ENCODE measurements at regions not wholly inside any gene's neighbourhood (a gene's known extent, or its start where the extent isn't known, plus 50 kb on each side); places are given as distances from the start of the nearest gene placed in this dataset.

DNA sequence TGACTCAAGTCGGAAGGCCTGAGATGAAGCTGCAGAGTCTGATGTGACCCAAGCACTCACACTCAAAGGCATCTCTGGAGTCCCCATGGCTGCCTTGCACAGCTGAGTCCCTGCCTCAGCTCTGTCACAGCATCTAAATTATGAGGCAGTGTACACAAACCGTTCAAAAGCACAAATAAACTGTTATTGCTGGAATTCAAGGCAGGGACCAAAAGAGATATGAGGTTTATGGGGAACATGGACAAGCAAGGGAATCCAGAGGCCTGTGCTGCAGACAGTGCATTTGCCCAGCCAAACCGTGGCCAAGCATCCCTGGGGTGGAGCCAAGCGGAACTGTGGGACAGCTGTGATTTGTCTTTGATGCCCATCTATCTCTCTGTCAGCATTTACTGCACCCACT is 91.3 kb downstream of the RPS29 start (continued):
- TF ChIP-seq, protein P1, sequence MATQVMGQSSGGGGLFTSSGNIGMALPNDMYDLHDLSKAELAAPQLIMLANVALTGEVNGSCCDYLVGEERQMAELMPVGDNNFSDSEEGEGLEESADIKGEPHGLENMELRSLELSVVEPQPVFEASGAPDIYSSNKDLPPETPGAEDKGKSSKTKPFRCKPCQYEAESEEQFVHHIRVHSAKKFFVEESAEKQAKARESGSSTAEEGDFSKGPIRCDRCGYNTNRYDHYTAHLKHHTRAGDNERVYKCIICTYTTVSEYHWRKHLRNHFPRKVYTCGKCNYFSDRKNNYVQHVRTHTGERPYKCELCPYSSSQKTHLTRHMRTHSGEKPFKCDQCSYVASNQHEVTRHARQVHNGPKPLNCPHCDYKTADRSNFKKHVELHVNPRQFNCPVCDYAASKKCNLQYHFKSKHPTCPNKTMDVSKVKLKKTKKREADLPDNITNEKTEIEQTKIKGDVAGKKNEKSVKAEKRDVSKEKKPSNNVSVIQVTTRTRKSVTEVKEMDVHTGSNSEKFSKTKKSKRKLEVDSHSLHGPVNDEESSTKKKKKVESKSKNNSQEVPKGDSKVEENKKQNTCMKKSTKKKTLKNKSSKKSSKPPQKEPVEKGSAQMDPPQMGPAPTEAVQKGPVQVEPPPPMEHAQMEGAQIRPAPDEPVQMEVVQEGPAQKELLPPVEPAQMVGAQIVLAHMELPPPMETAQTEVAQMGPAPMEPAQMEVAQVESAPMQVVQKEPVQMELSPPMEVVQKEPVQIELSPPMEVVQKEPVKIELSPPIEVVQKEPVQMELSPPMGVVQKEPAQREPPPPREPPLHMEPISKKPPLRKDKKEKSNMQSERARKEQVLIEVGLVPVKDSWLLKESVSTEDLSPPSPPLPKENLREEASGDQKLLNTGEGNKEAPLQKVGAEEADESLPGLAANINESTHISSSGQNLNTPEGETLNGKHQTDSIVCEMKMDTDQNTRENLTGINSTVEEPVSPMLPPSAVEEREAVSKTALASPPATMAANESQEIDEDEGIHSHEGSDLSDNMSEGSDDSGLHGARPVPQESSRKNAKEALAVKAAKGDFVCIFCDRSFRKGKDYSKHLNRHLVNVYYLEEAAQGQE (IDR thresholded peaks at IDR 0.05; ENCODE audit: low read depth, low read length): no peak
- TF ChIP-seq MEF2A (IDR thresholded peaks at IDR 0.05; ENCODE audit: borderline replicate concordance, low read depth): no peak
- TF ChIP-seq, protein P2, sequence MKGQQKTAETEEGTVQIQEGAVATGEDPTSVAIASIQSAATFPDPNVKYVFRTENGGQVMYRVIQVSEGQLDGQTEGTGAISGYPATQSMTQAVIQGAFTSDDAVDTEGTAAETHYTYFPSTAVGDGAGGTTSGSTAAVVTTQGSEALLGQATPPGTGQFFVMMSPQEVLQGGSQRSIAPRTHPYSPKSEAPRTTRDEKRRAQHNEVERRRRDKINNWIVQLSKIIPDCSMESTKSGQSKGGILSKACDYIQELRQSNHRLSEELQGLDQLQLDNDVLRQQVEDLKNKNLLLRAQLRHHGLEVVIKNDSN (IDR thresholded peaks at IDR 0.05; ENCODE audit: borderline replicate concordance, low read depth): no peak

DNA sequence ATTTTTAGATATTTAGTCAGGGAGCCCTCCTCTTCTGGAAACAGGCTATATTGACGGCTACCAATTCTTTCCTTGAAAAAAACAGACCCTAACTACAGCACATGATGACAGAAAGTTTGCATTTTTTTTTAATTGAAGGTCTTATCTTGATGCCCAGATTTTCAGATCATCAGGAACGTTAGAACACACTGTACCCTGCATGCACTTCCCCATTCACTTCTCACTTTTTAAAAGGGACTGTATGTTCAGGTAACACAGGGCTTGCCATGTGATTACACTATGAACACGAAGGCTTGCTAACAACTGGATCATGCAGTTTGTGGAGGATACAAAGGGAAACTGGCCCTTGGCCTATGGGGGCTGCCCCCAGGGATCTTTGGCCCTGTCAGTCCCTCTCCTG is 92.6 kb downstream of the RPS29 start:
- Histone ChIP-seq H3K27ac (ENCODE audit: low read depth in 2 of 2, low read length in 1 of 2) (no peak overlapping the region), H3K9ac (no peak overlapping the region), H3K36me3 (replicated peaks in 1 of 2; ENCODE audit: control insufficient read depth in 1 of 2, insufficient read depth in 2 of 2, low read length in 1 of 2) (no peaks in the 10 kb centered on the region), H3K9me3 (no peaks in the 10 kb centered on the region), H3K4me1 (ENCODE audit: control insufficient read depth in 1 of 2, insufficient read depth in 2 of 2, low read depth in 1 of 2, low read length in 1 of 2) (no peaks in the 10 kb centered on the region), H3K4me2 (no peak overlapping the region), H4K20me1 (ENCODE audit: insufficient read depth) (no peaks in the 10 kb centered on the region), H3F3A (replicated peaks; ENCODE audit: insufficient read depth) (no peaks in the 10 kb centered on the region), H3K4me3 (ENCODE audit: low read depth in 2 of 2, low read length in 1 of 2) (no peak overlapping the region), H3K9me2 (no peaks in the 10 kb centered on the region), H3K27me3 (ENCODE audit: insufficient read depth) (peaks cover 7% of the 10 kb centered on the region; the same call in 1 of the 2 replicates), H3K79me2 (ENCODE audit: insufficient read depth) (no peaks in the 10 kb centered on the region), H2AFZ (ENCODE audit: low read depth) (no peak overlapping the region)
- CTCF ChIA-PET: interaction anchor here (1.0 to 1.4 kb wide), 2 partner anchors 9 to 53 kb away, joined by 3 to 4 read pairs; no protein-coding TSS in a partner anchor
- DNase-seq: no peak
- 14% methylated on average over 3 of the region's 3 CpGs for WGBS (ENCODE audit: low lambda C conversion rate)
- TF ChIP-seq RFX5 (IDR thresholded peaks at IDR 0.05; ENCODE audit: low read length): no peak
- no peak for TF ChIP-seq TCF12 (IDR thresholded peaks at IDR 0.05)
- no peak for TF ChIP-seq TEAD4 (IDR thresholded peaks at IDR 0.05; ENCODE audit: borderline replicate concordance, insufficient read depth)
- no peak for TF ChIP-seq RXRA (IDR thresholded peaks at IDR 0.05; ENCODE audit: borderline replicate concordance, low read depth)
- no peak for TF ChIP-seq ELF1 (IDR thresholded peaks at IDR 0.05)
- POLR2A ChIA-PET: no interaction called here

DNA sequence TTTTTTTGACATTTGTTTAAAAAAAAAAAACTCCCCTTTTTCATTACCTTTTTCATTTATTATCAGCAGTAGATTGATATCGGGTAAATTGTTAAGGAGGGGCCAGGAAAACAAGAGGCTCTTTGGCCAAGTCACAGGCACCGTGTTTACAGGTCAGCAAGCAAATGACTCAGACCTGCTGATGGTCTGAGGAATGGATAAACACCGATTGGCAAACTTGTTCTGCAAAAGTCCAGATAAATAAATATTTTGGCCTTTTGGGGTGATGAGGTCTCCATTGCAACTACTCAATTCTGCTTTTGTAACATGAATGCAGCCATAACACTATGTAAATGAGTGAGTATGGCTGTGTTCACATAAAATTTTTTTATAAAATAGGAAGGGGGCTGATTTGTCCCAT is 94.0 kb downstream of the RPS29 start:
- no peaks in the 10 kb centered on the region for H3K9me2 ChIP-seq
- H3F3A ChIP-seq (replicated peaks; ENCODE audit: insufficient read depth): no peaks in the 10 kb centered on the region
- no peak overlapping the region for H3K9ac ChIP-seq
- H3K36me3 ChIP-seq (replicated peaks in 1 of 2; ENCODE audit: control insufficient read depth in 1 of 2, insufficient read depth in 2 of 2, low read length in 1 of 2): no peaks in the 10 kb centered on the region
- POLR2A ChIA-PET: no interaction called here
- no peak overlapping the region for H3K4me2 ChIP-seq
- H3K9me3 ChIP-seq: no peaks in the 10 kb centered on the region
- H3K79me2 ChIP-seq (ENCODE audit: insufficient read depth): no peaks in the 10 kb centered on the region
- no peak overlapping the region for H3K4me3 ChIP-seq (ENCODE audit: low read depth in 2 of 2, low read length in 1 of 2)
- CTCF ChIA-PET: no interaction called here
- peaks cover 7% of the 10 kb centered on the region; the same call in 1 of the 2 replicates for H3K27me3 ChIP-seq (ENCODE audit: insufficient read depth)
- H3K27ac ChIP-seq (ENCODE audit: low read depth in 2 of 2, low read length in 1 of 2): no peak overlapping the region
- H4K20me1 ChIP-seq (ENCODE audit: insufficient read depth): no peaks in the 10 kb centered on the region
- WGBS (ENCODE audit: low lambda C conversion rate): 43% methylated on average over 3 of the region's 3 CpGs
- H2AFZ ChIP-seq (ENCODE audit: low read depth): no peak overlapping the region
- no peaks in the 10 kb centered on the region for H3K4me1 ChIP-seq (ENCODE audit: control insufficient read depth in 1 of 2, insufficient read depth in 2 of 2, low read depth in 1 of 2, low read length in 1 of 2)
- no peak for DNase-seq
- TF ChIP-seq, protein P3, sequence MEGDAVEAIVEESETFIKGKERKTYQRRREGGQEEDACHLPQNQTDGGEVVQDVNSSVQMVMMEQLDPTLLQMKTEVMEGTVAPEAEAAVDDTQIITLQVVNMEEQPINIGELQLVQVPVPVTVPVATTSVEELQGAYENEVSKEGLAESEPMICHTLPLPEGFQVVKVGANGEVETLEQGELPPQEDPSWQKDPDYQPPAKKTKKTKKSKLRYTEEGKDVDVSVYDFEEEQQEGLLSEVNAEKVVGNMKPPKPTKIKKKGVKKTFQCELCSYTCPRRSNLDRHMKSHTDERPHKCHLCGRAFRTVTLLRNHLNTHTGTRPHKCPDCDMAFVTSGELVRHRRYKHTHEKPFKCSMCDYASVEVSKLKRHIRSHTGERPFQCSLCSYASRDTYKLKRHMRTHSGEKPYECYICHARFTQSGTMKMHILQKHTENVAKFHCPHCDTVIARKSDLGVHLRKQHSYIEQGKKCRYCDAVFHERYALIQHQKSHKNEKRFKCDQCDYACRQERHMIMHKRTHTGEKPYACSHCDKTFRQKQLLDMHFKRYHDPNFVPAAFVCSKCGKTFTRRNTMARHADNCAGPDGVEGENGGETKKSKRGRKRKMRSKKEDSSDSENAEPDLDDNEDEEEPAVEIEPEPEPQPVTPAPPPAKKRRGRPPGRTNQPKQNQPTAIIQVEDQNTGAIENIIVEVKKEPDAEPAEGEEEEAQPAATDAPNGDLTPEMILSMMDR (IDR thresholded peaks at IDR 0.05): no peak
- TF ChIP-seq, protein P1 (IDR thresholded peaks at IDR 0.05; ENCODE audit: low read depth, low read length): no peak
- TF ChIP-seq ELF1 (IDR thresholded peaks at IDR 0.05) (no peak), TEAD4 (IDR thresholded peaks at IDR 0.05; ENCODE audit: borderline replicate concordance, insufficient read depth) (no peak), FOXM1 (IDR thresholded peaks at IDR 0.05; ENCODE audit: low read depth) (no peak), SIN3A (IDR thresholded peaks at IDR 0.05; ENCODE audit: borderline replicate concordance, low read depth, low read length) (no peak), RCOR1 (IDR thresholded peaks at IDR 0.05; ENCODE audit: low read length) (no peak), SMC3 (IDR thresholded peaks at IDR 0.05; ENCODE audit: low read depth, low read length) (no peak)
- TF ChIP-seq, protein P4, sequence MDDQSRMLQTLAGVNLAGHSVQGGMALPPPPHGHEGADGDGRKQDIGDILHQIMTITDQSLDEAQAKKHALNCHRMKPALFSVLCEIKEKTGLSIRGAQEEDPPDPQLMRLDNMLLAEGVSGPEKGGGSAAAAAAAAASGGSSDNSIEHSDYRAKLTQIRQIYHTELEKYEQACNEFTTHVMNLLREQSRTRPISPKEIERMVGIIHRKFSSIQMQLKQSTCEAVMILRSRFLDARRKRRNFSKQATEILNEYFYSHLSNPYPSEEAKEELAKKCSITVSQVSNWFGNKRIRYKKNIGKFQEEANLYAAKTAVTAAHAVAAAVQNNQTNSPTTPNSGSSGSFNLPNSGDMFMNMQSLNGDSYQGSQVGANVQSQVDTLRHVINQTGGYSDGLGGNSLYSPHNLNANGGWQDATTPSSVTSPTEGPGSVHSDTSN (IDR thresholded peaks at IDR 0.05): no peak
- TF ChIP-seq, protein P5, sequence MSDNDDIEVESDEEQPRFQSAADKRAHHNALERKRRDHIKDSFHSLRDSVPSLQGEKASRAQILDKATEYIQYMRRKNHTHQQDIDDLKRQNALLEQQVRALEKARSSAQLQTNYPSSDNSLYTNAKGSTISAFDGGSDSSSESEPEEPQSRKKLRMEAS (IDR thresholded peaks at IDR 0.05; ENCODE audit: low read depth): no peak

All from SK-N-SH (cell line).